Forelimb muscle (tissue), 1 donor: ENCODE measurements at regions not wholly inside any gene's neighbourhood (a gene's known extent, or its start where the extent isn't known, plus 50 kb on each side); places are given as distances from the start of the nearest gene placed in this dataset.
"Not testable (repeated sequence)": the region's sequence is repeated elsewhere in the genome, so short reads cannot be mapped to it uniquely, and the experiment has no call there.

ENCODE experiments used
- DNase-seq: peaks from one replicate; pipeline ENCODE4 v3.0.0-alpha.2; 2013; ENCODE audit warnings: low read depth

- DNase-seq = no peak
These were observed 1314.9 kb downstream of the CDH11 start for GRCh38 chr16:63806794-63807506.

DNA sequence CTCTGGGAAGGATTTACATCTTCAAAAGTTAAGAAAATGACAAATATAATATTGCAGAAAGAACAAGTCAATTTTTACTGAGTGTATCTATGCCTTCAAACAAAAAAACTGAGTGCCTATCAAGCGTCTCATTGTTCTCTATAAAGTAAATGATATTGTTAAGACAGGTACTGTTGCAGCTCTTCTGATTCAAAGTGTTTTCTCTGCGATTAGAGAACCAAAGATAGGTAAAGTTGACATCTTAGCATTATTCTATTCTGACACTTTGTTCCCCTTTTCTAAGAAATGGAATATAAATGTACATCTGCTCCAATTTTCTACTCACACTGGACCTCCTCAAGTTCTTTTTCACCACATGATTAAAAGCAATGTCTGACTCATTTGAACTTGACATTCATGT is 1317.7 kb downstream of the CDH11 start:
- DNase-seq = no peak

DNA sequence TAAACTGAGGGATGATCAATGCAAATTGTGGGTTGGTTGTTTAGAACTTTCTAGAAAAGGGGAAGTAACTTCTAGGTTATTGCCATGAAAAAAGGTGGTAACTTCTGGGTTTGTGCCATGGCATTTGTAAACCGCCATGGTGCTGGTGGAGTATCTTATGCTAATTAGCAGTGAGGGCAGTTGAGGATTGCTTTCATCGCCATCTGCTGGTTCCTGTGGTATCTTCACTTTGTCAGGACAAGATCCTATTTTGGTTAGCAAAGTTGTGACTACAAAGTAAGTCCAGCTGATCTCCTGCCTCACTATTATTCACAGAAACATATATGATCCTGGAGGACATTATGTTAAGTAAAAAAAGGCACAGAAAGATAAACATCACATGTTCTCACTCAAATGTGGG is 1332.3 kb downstream of the CDH11 start:
- DNase-seq = no peak

DNA sequence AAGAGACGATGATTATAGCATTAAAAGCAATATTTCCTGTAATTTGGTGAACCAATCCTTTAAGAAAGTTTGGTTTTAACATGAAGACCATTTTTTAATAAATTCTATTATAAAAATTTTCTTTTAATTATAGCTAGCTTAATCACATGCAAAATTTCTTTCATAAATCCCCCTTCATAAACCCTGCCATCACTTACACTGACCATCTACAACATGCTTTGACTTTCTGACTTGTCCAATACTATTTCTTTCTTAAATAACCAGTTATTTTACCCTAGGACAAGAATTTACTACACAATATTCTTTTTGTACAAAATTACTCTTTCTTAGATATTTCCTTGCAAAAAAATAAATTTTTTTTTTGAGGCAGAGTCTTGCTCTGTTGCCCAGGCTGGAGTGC is 1334.8 kb downstream of the CDH11 start:
- no peak for DNase-seq

DNA sequence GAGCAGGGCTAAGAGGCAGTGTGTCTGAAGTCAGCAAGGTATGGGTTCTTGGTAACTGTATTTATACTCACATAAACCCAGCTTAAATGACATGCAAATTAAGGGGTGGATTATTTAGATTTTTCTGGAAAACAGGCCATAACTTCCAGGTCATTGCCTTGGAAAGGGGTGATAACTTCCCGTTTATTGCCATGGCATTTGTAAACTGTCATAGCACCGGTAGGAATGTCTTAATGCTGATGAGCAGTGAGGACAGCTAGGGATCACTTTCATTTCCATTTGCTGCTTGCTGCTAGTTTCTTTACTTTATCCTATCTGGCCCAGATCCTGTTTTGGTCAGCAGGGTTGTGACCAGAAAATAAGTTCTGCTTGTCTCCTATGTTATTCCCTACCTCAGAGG is 1336.7 kb downstream of the CDH11 start:
- DNase-seq = no peak

- no peak for DNase-seq
These were observed 1345.4 kb downstream of the CDH11 start for GRCh38 chr16:63776437-63776836.

GRCh38 chr16:63776034-63776433 is 1345.8 kb downstream of the CDH11 start:
- no peak for DNase-seq

- no peak for DNase-seq
These were observed 1347.6 kb downstream of the CDH11 start for GRCh38 chr16:63774302-63774701.

DNA sequence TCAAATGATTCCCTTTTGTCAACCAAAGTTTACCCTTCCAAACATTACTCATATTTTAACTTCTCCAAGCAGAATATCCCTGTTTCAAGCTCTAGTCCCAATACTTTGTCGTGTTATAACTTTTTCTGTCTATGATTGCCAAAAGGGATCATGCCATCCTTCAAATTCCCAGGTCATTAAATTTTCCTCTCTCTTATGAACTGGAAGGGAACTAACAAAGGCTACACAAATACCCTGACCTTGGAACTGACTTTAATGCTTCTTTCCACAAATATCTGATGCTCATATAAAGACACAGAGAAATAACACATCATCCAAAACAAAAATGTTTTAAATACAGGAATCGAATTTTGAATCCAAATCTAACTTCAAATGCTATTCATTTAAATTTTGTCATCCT is 1352.7 kb downstream of the CDH11 start:
- DNase-seq = no peak

GRCh38 chr16:63760246-63760645 is 1361.6 kb downstream of the CDH11 start:
- DNase-seq = not testable (repeated sequence)

GRCh38 chr16:63752347-63752746 is 1369.5 kb downstream of the CDH11 start:
- DNase-seq = no peak

- no peak for DNase-seq
These were observed 1372.6 kb downstream of the CDH11 start for GRCh38 chr16:63749276-63749675.

DNA sequence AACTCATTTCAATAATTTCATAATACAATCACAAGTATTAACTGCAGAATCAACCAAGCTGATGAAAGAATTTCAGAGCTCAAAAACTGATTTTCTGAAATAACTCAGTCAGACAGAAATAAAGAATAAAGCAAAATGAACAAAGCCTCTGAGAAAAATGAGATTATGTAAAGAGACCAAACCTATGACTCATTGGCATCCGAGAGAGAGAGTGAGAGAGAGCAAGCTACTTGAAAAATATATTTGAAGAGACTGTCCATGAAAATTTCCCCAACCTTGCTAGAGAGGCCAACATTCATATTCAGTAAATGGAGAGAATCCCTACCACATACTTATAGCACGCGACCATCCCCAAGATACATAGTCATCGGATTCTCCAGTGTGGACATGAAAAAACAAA is 1376.4 kb downstream of the CDH11 start:
- no peak for DNase-seq

- DNase-seq = no peak
These were observed 1377.6 kb downstream of the CDH11 start for GRCh38 chr16:63744077-63744874.

DNA sequence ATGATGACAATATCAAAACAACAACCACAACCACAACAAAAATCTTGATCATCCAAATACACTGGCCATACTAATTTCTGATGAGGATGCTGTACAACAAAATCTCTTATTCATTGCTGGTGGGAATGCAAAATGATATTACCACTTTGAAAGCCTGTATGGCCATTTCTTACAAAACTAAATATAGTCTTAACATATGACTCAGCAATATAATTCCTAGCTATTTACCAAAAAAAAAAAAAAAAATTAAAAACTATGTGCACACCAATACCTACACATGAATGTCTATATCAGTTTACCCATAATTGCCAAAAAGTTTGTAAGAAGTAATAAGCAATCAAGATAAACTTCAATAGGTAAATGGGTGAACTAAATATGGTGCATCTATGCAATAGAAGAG is 1379.7 kb downstream of the CDH11 start:
- DNase-seq = no peak

- DNase-seq = no peak
These were observed 1384.2 kb downstream of the CDH11 start for GRCh38 chr16:63737633-63738032.

DNA sequence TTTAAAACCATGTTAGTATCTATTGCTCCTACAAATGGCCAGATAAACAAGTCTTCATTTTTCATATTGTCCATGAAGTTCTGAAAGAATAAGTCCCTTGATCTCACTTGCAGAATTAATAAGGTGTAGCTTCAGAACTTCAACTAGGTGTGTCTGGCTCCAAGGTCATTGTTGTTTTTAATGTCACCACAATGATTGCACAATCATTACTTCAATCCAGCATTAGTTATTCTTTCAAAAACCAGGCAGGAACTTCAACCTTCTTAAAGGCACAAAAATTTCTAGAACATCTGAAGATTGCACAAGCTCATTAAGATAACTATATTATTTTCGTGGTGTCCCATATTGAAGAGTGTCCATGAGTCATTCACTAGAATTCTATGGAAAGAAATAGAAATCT is 1386.4 kb downstream of the CDH11 start:
- no peak for DNase-seq

DNA sequence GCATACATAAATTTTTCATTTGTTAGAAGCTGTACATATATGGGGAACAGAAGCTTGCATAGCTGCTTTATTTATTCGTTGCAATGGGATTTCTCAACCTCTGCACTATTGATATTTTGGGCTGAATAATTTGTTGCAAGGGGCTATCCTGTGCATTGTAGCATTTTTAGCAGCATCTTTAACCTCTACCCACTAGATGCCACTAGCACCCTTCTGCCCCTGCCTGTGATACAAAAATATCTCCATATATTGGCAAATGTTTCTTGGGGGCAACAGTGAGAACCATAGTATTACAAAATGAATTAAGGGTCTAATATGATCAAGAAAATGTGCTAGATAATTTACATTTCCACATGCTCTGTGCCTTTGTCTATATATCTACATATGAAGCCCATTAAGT is 1401.0 kb downstream of the CDH11 start:
- DNase-seq = no peak

DNA sequence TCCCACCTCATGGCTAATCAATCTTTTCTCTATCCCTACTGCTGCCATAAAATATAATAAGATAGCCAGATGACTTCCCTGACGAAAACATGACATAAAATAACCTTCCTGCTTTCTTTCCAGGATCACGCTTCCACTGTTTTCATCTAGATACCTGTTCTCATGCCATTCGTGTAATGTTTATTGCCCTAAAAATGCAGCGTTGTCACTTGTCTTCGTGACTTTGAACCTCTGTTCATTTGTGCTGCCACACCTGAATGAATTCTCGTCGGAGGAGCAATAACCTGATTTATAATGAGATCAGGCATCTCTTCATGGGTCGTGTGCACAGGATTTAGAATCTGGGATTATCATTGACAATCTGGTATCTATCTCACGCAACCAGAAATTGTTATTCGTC is 1401.9 kb downstream of the CDH11 start:
- no peak for DNase-seq

GRCh38 chr16:63717806-63718205 is 1404.1 kb downstream of the CDH11 start:
- DNase-seq = no peak

GRCh38 chr16:63714876-63715275 is 1407.0 kb downstream of the CDH11 start:
- DNase-seq = no peak

- DNase-seq = no peak
These were observed 1409.1 kb downstream of the CDH11 start for GRCh38 chr16:63712725-63713124.

- no peak for DNase-seq
These were observed 1418.3 kb downstream of the CDH11 start for GRCh38 chr16:63703612-63704011.
